Stimulated activated naive CD8-positive, alpha-beta T cell treated with anti-CD3 and anti-CD28 coated beads, Interleukin-15, amount 100 ng/mL, for 72 hours (primary cell): ENCODE measurements at regions not wholly inside any gene's neighbourhood (a gene's known extent, or its start where the extent isn't known, plus 50 kb on each side); places are given as distances from the start of the nearest gene placed in this dataset.
"Not testable (repeated sequence)": the region's sequence is repeated elsewhere in the genome, so short reads cannot be mapped to it uniquely, and the experiment has no call there.

Experiments
- ATAC-seq: fragments of 150-1000 bp; cut with Tn5 transposase; 2 replicates; pipeline ENCODE4 v1.10.0; 2021; ENCODE audit warnings: mild to moderate bottlenecking, moderate library complexity
- DNase-seq, 2 donors: peaks; one replicate each; pipeline ENCODE4 v3.0.0; 2021 to 2022
- H3K27ac Mint-ChIP-seq, 2 donors: one replicate each; pipeline ENCODE4 v1.8.0; 2022; ENCODE audit warnings: mild to moderate bottlenecking in 2 of 2, mixed read lengths in 2 of 2, moderate library complexity in 2 of 2
- H3K27me3 Mint-ChIP-seq: one replicate; pipeline ENCODE4 v1.8.0; 2022; ENCODE audit warnings: mixed read lengths
- H3K4me1 Mint-ChIP-seq: one replicate; pipeline ENCODE4 v1.8.0; 2022; ENCODE audit warnings: mild to moderate bottlenecking, mixed read lengths
- H3K4me3 Mint-ChIP-seq, 2 donors: one replicate each; pipeline ENCODE4 v1.8.0; 2022; ENCODE audit warnings: mild to moderate bottlenecking in 2 of 2, mixed read lengths in 2 of 2, moderate library complexity in 1 of 2
- H3K9me3 Mint-ChIP-seq, 2 donors: one replicate each; pipeline ENCODE4 v1.8.0; 2022; ENCODE audit warnings: mixed read lengths in 2 of 2

DNA sequence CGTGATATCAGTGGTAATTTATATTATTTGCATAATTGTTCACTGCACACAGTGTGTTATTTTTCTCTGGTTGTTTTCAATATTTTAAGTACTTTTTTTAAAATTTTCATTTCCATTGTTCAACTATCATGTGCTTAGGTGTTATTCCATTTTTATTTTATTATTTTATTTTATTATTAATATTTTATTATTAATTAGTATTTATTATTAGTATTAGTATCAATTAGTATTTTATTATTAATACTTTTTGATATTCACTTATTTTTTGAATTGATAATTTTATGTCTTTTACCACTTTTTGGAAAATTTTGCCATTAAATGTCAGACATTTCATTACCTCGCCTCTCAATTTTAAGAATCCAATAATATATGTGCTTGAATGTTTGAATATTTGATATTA lies 593.8 kb upstream of the GRM3 start:
- no peaks in the 10 kb centered on the region for H3K27me3 Mint-ChIP-seq
- ATAC-seq (no peak), DNase-seq (no peak)
- H3K4me3 Mint-ChIP-seq = no peak overlapping the region
- H3K9me3 Mint-ChIP-seq = peaks cover 0 to 6% of the 10 kb centered on the region in 2 donors
- no peak overlapping the region for H3K27ac Mint-ChIP-seq
- no peaks in the 10 kb centered on the region for H3K4me1 Mint-ChIP-seq

DNA sequence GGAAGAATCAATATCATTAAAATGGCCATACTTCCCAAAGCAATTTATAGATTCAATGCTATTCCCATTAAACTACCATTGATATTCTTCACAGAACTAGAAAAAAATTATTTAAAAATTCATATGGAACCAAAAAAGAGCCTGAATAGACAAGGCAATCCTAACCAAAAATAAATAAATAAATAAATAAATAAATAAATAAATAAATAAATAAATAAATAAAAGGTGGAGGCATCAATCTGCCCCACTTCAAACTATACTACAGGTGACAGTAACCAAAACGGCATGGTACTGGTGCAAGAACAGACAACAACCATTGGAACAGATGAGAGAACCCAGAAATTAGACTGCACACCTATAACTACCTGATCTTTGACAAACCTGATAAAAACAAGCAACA lies 598.5 kb upstream of the GRM3 start:
- H3K27ac Mint-ChIP-seq, DNase-seq, ATAC-seq, H3K4me3 Mint-ChIP-seq, H3K4me1 Mint-ChIP-seq, H3K27me3 Mint-ChIP-seq: not testable (repeated sequence)
- H3K9me3 Mint-ChIP-seq = peaks cover 0 to 11% of the 10 kb centered on the region in 2 donors

DNA sequence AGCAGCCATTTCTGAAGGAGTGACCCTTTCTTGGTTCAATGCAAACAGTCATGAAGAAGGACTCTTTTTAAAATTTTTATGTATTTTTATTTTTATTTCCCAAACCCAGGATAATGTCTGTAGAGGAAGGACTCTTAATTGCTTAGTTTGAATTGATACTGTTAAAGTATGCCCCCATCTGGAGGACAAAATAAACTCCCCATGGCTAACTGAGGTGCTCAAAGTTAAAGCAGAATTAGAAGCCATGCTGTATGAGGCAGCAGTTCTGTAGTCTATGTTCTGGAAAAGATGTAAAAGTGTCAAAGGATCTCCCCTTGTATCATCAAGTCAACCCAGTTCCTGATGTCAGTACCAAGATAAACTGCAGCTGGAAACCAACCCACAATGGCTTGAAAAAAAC lies 617.9 kb upstream of the GRM3 start:
- H3K27me3 Mint-ChIP-seq = no peaks in the 10 kb centered on the region
- H3K4me3 Mint-ChIP-seq = no peak overlapping the region
- DNase-seq (no peak), ATAC-seq (no peak)
- H3K27ac Mint-ChIP-seq = no peak overlapping the region
- peaks cover 7 to 14% of the 10 kb centered on the region in 2 donors for H3K9me3 Mint-ChIP-seq
- H3K4me1 Mint-ChIP-seq = no peaks in the 10 kb centered on the region

DNA sequence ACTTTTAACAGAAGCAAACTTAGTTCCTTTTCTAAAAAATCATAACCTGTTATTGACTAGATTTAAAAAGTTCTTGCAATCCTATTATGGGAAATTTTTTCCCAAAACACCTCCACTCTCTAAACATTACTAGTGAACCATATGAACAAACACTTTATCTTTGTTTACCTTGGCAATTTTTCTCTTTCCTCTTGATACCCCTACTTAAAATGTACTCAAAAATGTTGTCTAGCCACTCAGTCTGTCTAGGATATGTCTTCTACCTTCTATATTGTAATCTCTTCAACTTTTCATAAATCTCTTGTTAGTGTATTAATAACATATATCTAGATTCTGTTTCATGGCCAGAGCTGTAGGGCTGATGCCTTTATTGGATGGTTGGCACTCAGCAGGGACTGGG lies 630.0 kb upstream of the GRM3 start:
- H3K27me3 Mint-ChIP-seq = no peaks in the 10 kb centered on the region
- no peak for DNase-seq
- no peak overlapping the region for H3K27ac Mint-ChIP-seq
- no peaks in the 10 kb centered on the region for H3K4me1 Mint-ChIP-seq
- H3K4me3 Mint-ChIP-seq = no peak overlapping the region
- ATAC-seq = no peak
- H3K9me3 Mint-ChIP-seq = peaks cover 0 to 4% of the 10 kb centered on the region in 2 donors

DNA sequence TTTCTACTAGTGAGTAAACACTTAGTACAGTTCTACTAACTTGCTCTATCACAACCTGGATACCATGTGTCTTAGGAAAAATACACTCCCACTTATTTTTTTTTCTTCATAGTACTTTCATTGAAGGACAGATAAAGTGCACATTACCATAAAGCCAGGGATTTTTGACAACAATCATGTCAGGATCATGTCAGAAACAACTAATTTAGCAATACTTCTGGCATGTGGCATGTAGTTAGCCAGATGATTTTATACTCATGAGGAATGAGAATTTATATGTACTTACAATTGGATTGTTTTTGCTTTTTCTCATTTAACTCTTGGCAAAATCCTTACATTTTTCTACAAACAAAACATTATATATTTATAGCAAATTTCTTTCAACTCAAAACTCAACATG lies 630.7 kb upstream of the GRM3 start:
- H3K4me1 Mint-ChIP-seq = no peaks in the 10 kb centered on the region
- H3K9me3 Mint-ChIP-seq = peaks cover 0 to 4% of the 10 kb centered on the region in 2 donors
- no peak overlapping the region for H3K4me3 Mint-ChIP-seq
- no peak for ATAC-seq
- no peaks in the 10 kb centered on the region for H3K27me3 Mint-ChIP-seq
- no peak for DNase-seq
- H3K27ac Mint-ChIP-seq = no peak overlapping the region

DNA sequence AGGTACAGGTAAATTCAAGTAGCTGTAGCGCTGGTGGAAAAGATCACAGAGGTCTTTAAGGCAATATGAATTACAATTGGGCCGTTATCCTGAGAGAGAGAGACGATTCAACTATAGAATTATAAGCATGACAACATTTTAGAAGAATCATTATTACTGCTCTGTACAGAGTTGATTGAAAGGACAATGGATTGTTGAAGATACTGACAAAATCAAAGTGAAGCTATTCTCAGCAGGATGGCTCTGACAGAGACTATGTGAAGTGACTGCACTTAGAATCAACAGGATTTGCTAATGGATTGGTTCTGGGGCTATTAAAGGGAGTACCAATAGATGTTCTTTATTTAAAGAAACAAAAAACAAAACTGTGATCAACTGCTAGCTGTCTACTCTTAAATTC lies 634.8 kb upstream of the GRM3 start:
- peaks cover 10 to 15% of the 10 kb centered on the region in 2 donors for H3K9me3 Mint-ChIP-seq
- no peak overlapping the region for H3K27ac Mint-ChIP-seq
- DNase-seq (no peak), ATAC-seq (no peak)
- no peaks in the 10 kb centered on the region for H3K4me1 Mint-ChIP-seq
- H3K27me3 Mint-ChIP-seq = no peaks in the 10 kb centered on the region
- no peak overlapping the region for H3K4me3 Mint-ChIP-seq

DNA sequence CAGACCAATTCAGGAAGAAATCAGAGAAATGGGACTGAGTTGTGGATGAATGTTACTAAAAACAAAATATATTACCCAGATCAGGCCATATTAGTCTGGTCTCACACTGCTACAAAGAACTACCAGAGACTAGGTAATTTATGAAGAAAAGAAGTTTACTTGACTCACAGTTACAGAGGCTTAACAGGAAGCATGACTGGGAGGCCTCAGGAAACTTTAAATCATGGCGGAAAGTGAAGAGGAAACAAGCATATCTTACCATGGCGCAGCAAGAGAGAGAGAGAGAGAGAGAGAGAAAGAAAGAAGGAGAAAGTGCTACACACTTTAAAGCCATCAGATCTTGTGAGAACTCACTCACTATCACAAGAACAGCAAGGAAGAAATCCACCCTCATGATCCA lies 636.8 kb upstream of the GRM3 start:
- ATAC-seq (no peak), DNase-seq (no peak)
- peaks cover 13 to 29% of the 10 kb centered on the region in 2 donors for H3K9me3 Mint-ChIP-seq
- no peaks in the 10 kb centered on the region for H3K27me3 Mint-ChIP-seq
- no peak overlapping the region for H3K27ac Mint-ChIP-seq
- no peak overlapping the region for H3K4me3 Mint-ChIP-seq
- H3K4me1 Mint-ChIP-seq = no peaks in the 10 kb centered on the region

DNA sequence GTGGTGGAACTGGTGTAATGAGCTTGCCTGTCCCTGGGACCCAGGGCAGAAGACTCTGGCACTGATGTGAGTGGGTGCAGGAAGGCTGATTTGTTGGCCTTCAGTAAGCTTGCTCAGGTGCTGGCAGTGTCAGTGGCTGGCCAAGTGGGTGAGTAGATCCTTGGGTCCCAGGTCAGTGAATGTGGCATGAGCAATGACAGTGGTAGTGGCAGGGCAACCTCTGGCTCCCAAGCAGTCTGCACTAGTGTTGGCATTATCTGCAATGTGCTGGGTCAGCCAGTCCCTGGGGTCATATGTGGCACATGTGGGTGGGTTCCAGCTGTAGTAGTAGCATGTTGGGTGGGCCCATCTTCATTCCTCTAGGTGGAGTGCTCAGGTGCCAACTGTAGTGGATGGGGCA lies 640.9 kb upstream of the GRM3 start:
- ATAC-seq (no peak), DNase-seq (no peak)
- Mint-ChIP-seq H3K9me3 (peaks cover 26 to 45% of the 10 kb centered on the region in 2 donors), H3K27ac (no peak overlapping the region), H3K27me3 (no peaks in the 10 kb centered on the region), H3K4me3 (no peak overlapping the region), H3K4me1 (no peaks in the 10 kb centered on the region)

DNA sequence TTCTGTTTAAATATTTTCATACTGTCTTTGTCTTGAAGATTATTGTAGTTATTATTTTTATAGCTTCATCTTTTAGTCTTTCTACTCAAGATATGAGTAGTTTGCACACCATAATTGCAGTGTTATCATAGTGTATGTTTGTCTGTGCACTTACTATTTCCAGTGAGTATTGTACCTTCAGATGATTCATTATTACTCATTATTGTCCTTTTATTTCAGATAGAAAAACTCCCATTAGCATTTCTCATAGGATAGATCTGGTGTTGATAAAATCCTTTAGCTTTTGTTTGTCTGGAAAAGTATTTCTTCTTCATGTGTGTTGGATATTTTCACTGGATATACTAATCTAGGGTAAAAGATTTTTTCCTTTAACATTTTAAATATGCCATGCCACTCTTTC lies 646.2 kb upstream of the GRM3 start:
- Mint-ChIP-seq H3K4me3 (no peak overlapping the region), H3K27me3 (no peaks in the 10 kb centered on the region), H3K4me1 (no peaks in the 10 kb centered on the region), H3K9me3 (peaks cover 20 to 40% of the 10 kb centered on the region in 2 donors), H3K27ac (no peak overlapping the region)
- DNase-seq = no peak
- no peak for ATAC-seq

DNA sequence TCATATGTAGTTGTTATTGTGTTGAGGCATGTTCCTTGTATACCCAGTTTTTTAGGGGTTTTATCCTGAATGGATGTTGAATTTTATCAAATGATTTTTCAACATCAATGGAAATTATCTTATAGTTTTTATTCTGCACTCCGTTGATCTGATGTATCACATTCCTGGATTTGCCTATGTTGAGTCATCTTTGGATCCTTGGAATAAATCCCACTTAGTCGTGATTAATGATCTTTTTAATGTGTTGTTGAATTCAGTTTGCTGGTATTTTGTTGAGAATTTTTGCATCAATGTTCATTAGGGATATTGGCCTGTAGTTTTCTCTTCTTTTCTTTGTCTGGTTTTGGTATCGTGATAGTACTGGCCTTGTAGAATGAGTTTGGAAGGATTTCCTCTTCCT lies 648.6 kb upstream of the GRM3 start:
- ATAC-seq (no peak), DNase-seq (no peak)
- H3K27me3 Mint-ChIP-seq = no peaks in the 10 kb centered on the region
- H3K4me3 Mint-ChIP-seq = no peak overlapping the region
- peaks cover 19 to 33% of the 10 kb centered on the region in 2 donors for H3K9me3 Mint-ChIP-seq
- H3K4me1 Mint-ChIP-seq = no peaks in the 10 kb centered on the region
- H3K27ac Mint-ChIP-seq = no peak overlapping the region

DNA sequence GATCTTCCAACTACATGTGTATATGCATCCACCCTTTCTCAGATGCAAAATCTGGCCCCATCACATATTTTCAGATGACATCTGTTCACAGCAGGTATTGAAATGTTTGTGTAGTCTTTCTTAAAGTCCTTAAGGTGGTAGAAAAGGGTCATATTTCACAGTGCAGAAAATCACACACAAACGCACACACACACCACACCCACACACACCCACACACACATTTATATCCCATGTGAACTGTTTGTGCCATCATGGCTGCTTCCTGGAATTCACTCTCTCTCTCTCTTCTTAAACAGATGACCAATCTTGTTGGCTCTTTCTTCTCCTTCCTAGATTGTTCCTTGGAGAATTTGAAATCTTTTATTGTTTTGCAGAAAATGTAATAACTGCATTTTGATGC lies 663.0 kb upstream of the GRM3 start:
- Mint-ChIP-seq H3K27me3 (no peaks in the 10 kb centered on the region), H3K4me1 (no peaks in the 10 kb centered on the region), H3K9me3 (peaks cover 4 to 6% of the 10 kb centered on the region in 2 donors), H3K27ac (no peak overlapping the region), H3K4me3 (no peak overlapping the region)
- DNase-seq (no peak), ATAC-seq (no peak)

DNA sequence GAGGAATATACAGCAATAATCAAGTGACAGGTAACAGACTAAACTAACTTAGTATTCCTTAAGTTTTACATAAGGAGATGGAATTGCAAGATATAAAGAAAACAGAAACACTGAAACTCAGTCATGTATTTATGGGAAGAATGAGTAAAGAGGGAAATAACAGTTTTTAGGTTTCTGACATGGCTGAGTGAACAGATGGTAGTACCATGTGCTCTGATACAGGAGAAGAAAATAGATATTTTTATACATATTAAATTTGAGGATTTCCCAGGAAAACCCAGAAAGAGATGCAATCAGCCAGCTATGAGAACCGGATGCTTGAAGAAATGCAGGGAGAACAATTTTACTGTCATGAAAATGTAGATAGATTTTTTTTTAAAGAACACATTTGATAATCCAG lies 669.5 kb upstream of the GRM3 start:
- ATAC-seq (no peak), DNase-seq (no peak)
- no peaks in the 10 kb centered on the region for H3K4me1 Mint-ChIP-seq
- peaks cover 0 to 4% of the 10 kb centered on the region in 2 donors for H3K9me3 Mint-ChIP-seq
- H3K27ac Mint-ChIP-seq = no peak overlapping the region
- no peaks in the 10 kb centered on the region for H3K27me3 Mint-ChIP-seq
- H3K4me3 Mint-ChIP-seq = no peak overlapping the region

DNA sequence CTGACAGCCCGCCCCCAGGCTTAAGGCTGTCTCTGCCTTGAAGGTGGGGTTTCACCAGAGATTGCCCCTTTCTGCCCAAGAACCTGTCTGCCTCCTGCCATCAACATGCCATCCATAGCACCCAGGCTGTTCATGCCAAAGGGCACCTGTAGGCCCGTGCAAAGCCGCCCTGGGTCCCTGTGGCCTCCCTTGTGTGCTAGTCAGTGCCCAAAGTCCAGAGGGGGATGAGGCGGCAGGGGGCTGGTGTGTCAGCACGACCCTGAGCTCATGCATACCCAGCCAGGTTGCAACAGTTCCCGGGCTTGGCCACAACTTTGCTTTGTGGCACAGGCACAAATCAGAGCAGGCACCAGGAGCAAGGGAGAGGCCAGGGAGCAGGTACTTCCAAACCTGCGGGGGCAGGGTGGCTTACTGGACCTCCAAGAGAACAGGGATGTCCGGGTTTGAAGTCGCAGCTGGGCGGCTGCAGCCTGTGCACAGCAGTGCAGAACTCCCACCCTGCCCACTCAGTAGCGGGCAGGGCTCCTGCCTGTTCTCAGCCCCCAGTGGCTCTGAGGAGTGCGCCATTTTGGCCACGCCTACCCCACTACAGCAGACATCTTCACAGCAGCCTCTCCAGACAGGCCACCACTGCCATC lies 671.1 kb upstream of the GRM3 start:
- H3K27ac Mint-ChIP-seq = no peak overlapping the region
- H3K9me3 Mint-ChIP-seq = no peaks in the 10 kb centered on the region
- H3K4me3 Mint-ChIP-seq = no peak overlapping the region
- no peak for ATAC-seq
- no peaks in the 10 kb centered on the region for H3K27me3 Mint-ChIP-seq
- no peaks in the 10 kb centered on the region for H3K4me1 Mint-ChIP-seq
- no peak for DNase-seq

DNA sequence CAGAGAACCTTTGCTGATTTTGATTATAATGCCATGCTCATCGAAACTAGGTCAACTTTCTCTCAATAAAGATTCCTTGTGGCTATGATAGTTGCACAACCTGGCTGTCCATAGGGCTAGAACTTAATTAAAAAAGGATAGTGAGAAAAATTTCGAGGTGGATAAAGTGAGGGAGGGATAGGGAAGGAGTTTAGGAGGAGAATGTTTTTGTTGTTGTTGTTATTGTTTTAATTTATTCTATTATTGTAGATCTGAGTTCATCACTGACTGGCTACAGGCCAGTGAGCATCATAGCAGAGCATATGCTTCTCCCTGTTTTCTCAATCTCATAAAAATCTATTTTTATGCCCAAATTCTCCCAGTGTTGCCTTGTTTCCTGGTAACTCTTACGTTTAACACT lies 688.7 kb upstream of the GRM3 start:
- H3K27ac Mint-ChIP-seq = no peak overlapping the region
- H3K27me3 Mint-ChIP-seq = no peaks in the 10 kb centered on the region
- no peak for ATAC-seq
- H3K9me3 Mint-ChIP-seq = peaks cover 0 to 9% of the 10 kb centered on the region in 2 donors
- no peaks in the 10 kb centered on the region for H3K4me1 Mint-ChIP-seq
- DNase-seq = no peak
- H3K4me3 Mint-ChIP-seq = no peak overlapping the region

DNA sequence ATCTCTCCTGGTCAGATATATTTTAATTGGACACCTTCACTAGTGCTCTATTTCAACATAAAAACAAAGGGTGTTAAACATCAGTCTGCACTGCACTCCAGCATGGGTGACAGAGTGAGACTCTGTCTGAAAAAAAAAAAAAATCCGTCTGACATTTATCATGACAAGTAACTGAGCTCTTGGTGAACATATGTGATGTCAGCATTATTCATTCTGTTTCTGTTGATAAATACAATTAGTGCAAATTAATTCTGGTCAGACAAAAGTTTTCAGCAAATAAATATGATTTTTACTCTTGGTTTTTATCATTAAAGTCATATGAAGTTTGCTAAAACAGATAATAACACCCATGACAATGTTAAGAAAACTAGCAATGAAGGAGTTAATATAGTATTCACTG lies 692.8 kb upstream of the GRM3 start:
- H3K9me3 Mint-ChIP-seq = peaks cover 21 to 22% of the 10 kb centered on the region in 2 donors
- ATAC-seq (no peak), DNase-seq (no peak)
- H3K27me3 Mint-ChIP-seq = no peaks in the 10 kb centered on the region
- H3K4me1 Mint-ChIP-seq = no peaks in the 10 kb centered on the region
- H3K4me3 Mint-ChIP-seq = no peak overlapping the region
- no peak overlapping the region for H3K27ac Mint-ChIP-seq

DNA sequence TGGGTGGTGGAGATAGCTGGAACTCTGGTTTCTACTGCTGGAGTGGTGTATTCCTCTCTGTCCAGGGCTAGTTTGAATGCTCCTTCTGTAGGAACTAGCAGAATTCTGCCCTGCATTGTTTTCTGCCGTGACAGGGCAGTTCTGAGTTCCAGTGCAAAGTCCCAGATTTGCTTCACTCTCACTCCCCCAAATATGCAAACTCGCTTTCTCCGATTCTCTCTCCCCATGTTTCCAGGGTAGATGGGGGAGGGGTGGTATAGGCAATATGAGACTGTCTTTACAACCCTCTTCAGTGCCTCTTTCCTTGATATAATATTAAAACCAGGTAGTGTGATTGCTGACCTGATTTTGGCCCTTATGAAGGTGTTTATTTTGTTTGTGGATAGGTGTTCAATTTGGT lies 693.3 kb upstream of the GRM3 start:
- ATAC-seq (no peak), DNase-seq (no peak)
- Mint-ChIP-seq H3K27ac (no peak overlapping the region), H3K4me3 (no peak overlapping the region), H3K9me3 (peaks cover 21 to 22% of the 10 kb centered on the region in 2 donors), H3K27me3 (no peaks in the 10 kb centered on the region), H3K4me1 (no peaks in the 10 kb centered on the region)

DNA sequence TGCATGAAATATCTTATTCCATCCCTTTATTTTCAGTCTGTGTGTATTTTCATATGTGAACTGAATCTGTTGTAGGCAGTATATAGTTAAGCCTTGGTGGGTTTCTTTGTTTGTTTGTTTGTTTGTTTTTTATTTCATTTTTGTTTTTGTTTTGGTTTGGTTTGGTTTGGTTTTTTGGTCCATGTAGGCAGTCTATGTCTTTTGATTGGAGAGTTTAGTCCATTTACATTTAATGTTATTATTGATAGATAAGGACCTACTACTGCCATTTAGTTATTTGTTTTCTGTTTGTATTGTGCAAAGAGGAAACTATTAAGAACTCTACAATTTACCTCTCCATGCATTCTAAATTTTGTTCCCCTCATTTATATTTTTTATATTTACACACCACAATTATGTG lies 695.9 kb upstream of the GRM3 start:
- Mint-ChIP-seq H3K27ac (no peak overlapping the region), H3K9me3 (peaks cover 22 to 28% of the 10 kb centered on the region in 2 donors), H3K4me1 (no peaks in the 10 kb centered on the region), H3K4me3 (no peak overlapping the region), H3K27me3 (no peaks in the 10 kb centered on the region)
- DNase-seq = no peak
- ATAC-seq = no peak
